Common myeloid progenitor, CD34-positive (primary cell): ENCODE measurements at regions not wholly inside any gene's neighbourhood (a gene's known extent, or its start where the extent isn't known, plus 50 kb on each side); places are given as distances from the start of the nearest gene placed in this dataset.

Experiments used
- CTCF ChIA-PET: fragments of 350-600 bp; sonication (Branson Sonifier 250); formaldehyde crosslinking; loops from one replicate; lab custom pipeline; 2021; ENCODE audit warnings: antibody characterized with exemption; lab: Charles Lee
- POLR2A ChIA-PET: fragments of 350-600 bp; sonication (Branson Sonifier 250); formaldehyde crosslinking; loops from one replicate; lab custom pipeline; 2021; ENCODE audit warnings: antibody characterized with exemption; lab: Charles Lee
- DNase-seq, 3 donors: peaks; one replicate each; pipeline versions ENCODE4 v3.0.0 to v3.0.0-alpha.2; 2013
- H3K27ac ChIP-seq, 2 experiments: 1 replicate in 1 of 2; 2 replicates in 1 of 2; pipeline ENCODE4 v1.7.0; 2013; ENCODE audit warnings: inconsistent platforms in 2 of 2, low read length in 2 of 2, mild to moderate bottlenecking in 2 of 2, low read depth in 1 of 2, moderate library complexity in 1 of 2; ENCODE audit not compliant: severe bottlenecking in 2 of 2, insufficient read depth in 1 of 2, poor library complexity in 1 of 2
- H3K27me3 ChIP-seq, 5 experiments: replicated peaks in 2 of 5; 1 replicate in 3 of 5; 2 replicates in 2 of 5; pipeline versions ENCODE4 v1.6.1 to v1.7.0; 2013; ENCODE audit warnings: low read length in 4 of 5, mild to moderate bottlenecking in 2 of 5, moderate library complexity in 2 of 5, inconsistent platforms in 1 of 5; ENCODE audit not compliant: insufficient read depth in 5 of 5, control insufficient read depth in 4 of 5
- H3K36me3 ChIP-seq, 4 experiments: 1 replicate in 2 of 4; 2 replicates in 2 of 4; pipeline versions ENCODE4 v1.6.1 to v1.7.0; 2013; ENCODE audit warnings: low read length in 3 of 4, control low read depth in 1 of 4, mild to moderate bottlenecking in 1 of 4; ENCODE audit not compliant: control insufficient read depth in 4 of 4, insufficient read depth in 4 of 4
- H3K4me1 ChIP-seq, 4 experiments: 1 replicate in 3 of 4; 2 replicates in 1 of 4; pipeline versions ENCODE4 v1.6.1 to v1.7.1; 2013; ENCODE audit warnings: low read length in 3 of 4, mild to moderate bottlenecking in 3 of 4, control low read depth in 1 of 4, inconsistent platforms in 1 of 4, moderate library complexity in 1 of 4; ENCODE audit not compliant: control insufficient read depth in 4 of 4, insufficient read depth in 4 of 4; ENCODE audit errors: control extremely low read depth in 1 of 4
- H3K4me3 ChIP-seq, 7 experiments: 1 replicate in 4 of 7; 2 replicates in 3 of 7; pipeline versions ENCODE4 v1.5.1 to v1.7.0; 2013; ENCODE audit warnings: mild to moderate bottlenecking in 7 of 7, low read length in 6 of 7, moderate library complexity in 6 of 7, inconsistent platforms in 2 of 7, low read depth in 2 of 7, control low read depth in 1 of 7; ENCODE audit not compliant: insufficient read depth in 4 of 7, control insufficient read depth in 1 of 7; ENCODE audit errors: extremely low read depth in 1 of 7
- H3K9me3 ChIP-seq, 5 experiments: 1 replicate in 4 of 5; 2 replicates in 1 of 5; pipeline versions ENCODE4 v1.6.1 to v1.7.1; 2013; ENCODE audit warnings: low read length in 4 of 5, mild to moderate bottlenecking in 2 of 5, inconsistent platforms in 1 of 5, low read depth in 1 of 5, moderate library complexity in 1 of 5; ENCODE audit not compliant: control insufficient read depth in 4 of 5, insufficient read depth in 2 of 5; ENCODE audit errors: control extremely low read depth in 1 of 5
- WGBS: methylation state at CpG from one replicate; pipeline ENCODE4 v1.1.5; 2013; ENCODE audit not compliant: insufficient coverage; 5-methylcytosine and 5-hydroxymethylcytosine counted together

GRCh38 chr17:43334738-43335402 is 63.9 kb upstream of the ARL4D start:
- DNase-seq = no peak
- no peaks in the 10 kb centered on the region for H3K9me3 ChIP-seq
- no peaks in the 10 kb centered on the region for H3K36me3 ChIP-seq
- ChIA-PET CTCF (interaction anchor here (0.9 to 3.6 kb wide), 5 partner anchors 8 to 25 kb away, joined by 3 to 20 read pairs (median 13); no protein-coding TSS in a partner anchor), POLR2A (interaction anchor here (0.7 to 3.2 kb wide), 4 partner anchors 20 to 149 kb away, joined by 3 to 17 read pairs (median 6); partner anchors contain the start of gene DHX8)
- 89% methylated on average over 2 of the region's 7 CpGs for WGBS
- no peak overlapping the region for H3K4me3 ChIP-seq
- peaks cover 0 to 14% (median 9%) of the 10 kb centered on the region in 4 experiments for H3K4me1 ChIP-seq
- H3K27me3 ChIP-seq = no peaks in the 10 kb centered on the region
- no peak overlapping the region for H3K27ac ChIP-seq

- Histone ChIP-seq H3K4me1 (peaks cover 0 to 14% (median 8%) of the 10 kb centered on the region in 4 experiments), H3K9me3 (no peaks in the 10 kb centered on the region), H3K27ac (no peak overlapping the region), H3K27me3 (peaks cover 0 to 4% (median 0%) of the 10 kb centered on the region in 5 experiments), H3K4me3 (peak overlapping the region in 1 of 7 experiments; percentile 52), H3K36me3 (no peaks in the 10 kb centered on the region)
- CTCF ChIA-PET = interaction anchor here (1.2 to 3.6 kb wide), 5 partner anchors 8 to 150 kb away, joined by 3 to 20 read pairs (median 13); partner anchors contain the start of gene DHX8
- no peak for DNase-seq
- POLR2A ChIA-PET = interaction anchor here (1.8 to 3.2 kb wide), 2 partner anchors 27 to 150 kb away, joined by 6 to 17 read pairs; partner anchors contain the start of gene DHX8
- 87% methylated on average over 8 of the region's 12 CpGs for WGBS
These were observed 65.3 kb upstream of the ARL4D start for GRCh38 chr17:43333433-43333943.

- H3K9me3 ChIP-seq = no peaks in the 10 kb centered on the region
- no peak for DNase-seq
- H3K4me1 ChIP-seq = peaks cover 0 to 14% (median 8%) of the 10 kb centered on the region in 4 experiments
- no peak overlapping the region for H3K4me3 ChIP-seq
- ChIA-PET CTCF (interaction anchor here (2.9 to 3.4 kb wide), 2 partner anchors 25 to 28 kb away, joined by 13 to 17 read pairs; no protein-coding TSS in a partner anchor), POLR2A (interaction anchor here (0.6 kb wide), 1 partner anchor 28 kb away, joined by 3 read pairs; no protein-coding TSS in a partner anchor)
- H3K27me3 ChIP-seq = peaks cover 0 to 4% (median 0%) of the 10 kb centered on the region in 5 experiments
- WGBS = 95% methylated on average over 6 of the region's 6 CpGs
- no peak overlapping the region for H3K27ac ChIP-seq
- H3K36me3 ChIP-seq = no peaks in the 10 kb centered on the region
These were observed 66.6 kb upstream of the ARL4D start for GRCh38 chr17:43332230-43332629.

GRCh38 chr17:43330876-43331639 is 67.7 kb upstream of the ARL4D start:
- no peak overlapping the region for H3K4me3 ChIP-seq
- H3K4me1 ChIP-seq = peaks cover 0 to 14% (median 8%) of the 10 kb centered on the region in 4 experiments
- peak; percentile 33 to 38 (median 38) for DNase-seq
- CTCF ChIA-PET = interaction anchor here (1.3 kb wide), 1 partner anchor 153 kb away, joined by 3 read pairs; the partner anchor contains the start of gene DHX8
- H3K27ac ChIP-seq = no peak overlapping the region
- H3K9me3 ChIP-seq = no peaks in the 10 kb centered on the region
- H3K27me3 ChIP-seq = peaks cover 0 to 4% (median 0%) of the 10 kb centered on the region in 5 experiments
- POLR2A ChIA-PET = no interaction called here
- no peaks in the 10 kb centered on the region for H3K36me3 ChIP-seq
- 94% methylated on average over 12 of the region's 12 CpGs for WGBS

- Histone ChIP-seq H3K4me3 (no peak overlapping the region), H3K36me3 (no peaks in the 10 kb centered on the region), H3K9me3 (no peaks in the 10 kb centered on the region), H3K27me3 (peaks cover 0 to 4% (median 0%) of the 10 kb centered on the region in 5 experiments), H3K4me1 (peaks cover 0 to 5% (median 5%) of the 10 kb centered on the region in 4 experiments), H3K27ac (no peak overlapping the region)
- CTCF ChIA-PET = interaction anchor here (1.0 kb wide), 2 partner anchors 10 to 25 kb away, joined by 3 to 4 read pairs; no protein-coding TSS in a partner anchor
- POLR2A ChIA-PET = no interaction called here
- DNase-seq = no peak
- 98% methylated on average over 6 of the region's 6 CpGs for WGBS
These were observed 69.6 kb upstream of the ARL4D start for GRCh38 chr17:43329183-43329582.

GRCh38 chr17:43328650-43329049 is 70.1 kb upstream of the ARL4D start:
- no peak overlapping the region for H3K4me3 ChIP-seq
- H3K27me3 ChIP-seq = peaks cover 0 to 4% (median 0%) of the 10 kb centered on the region in 5 experiments
- no peak for DNase-seq
- POLR2A ChIA-PET = no interaction called here
- no peaks in the 10 kb centered on the region for H3K9me3 ChIP-seq
- H3K27ac ChIP-seq = no peak overlapping the region
- CTCF ChIA-PET = interaction anchor here (1.0 kb wide), 2 partner anchors 11 to 26 kb away, joined by 3 to 4 read pairs; no protein-coding TSS in a partner anchor
- WGBS = 100% methylated on average over 3 of the region's 3 CpGs
- no peaks in the 10 kb centered on the region for H3K4me1 ChIP-seq
- no peaks in the 10 kb centered on the region for H3K36me3 ChIP-seq
